K562 (cell line): ENCODE measurements at regions not wholly inside any gene's neighbourhood (a gene's known extent, or its start where the extent isn't known, plus 50 kb on each side); places are given as distances from the start of the nearest gene placed in this dataset.
A peak's percentile ranks its signal among the peaks of the same experiment; 100 is the strongest.

Experiments
- DDX20 ChIP-seq: fragments of 450-650 bp; IDR thresholded peaks from 2 replicates; pipeline ENCODE4 v1.6.1; 2016; ENCODE audit warnings: missing genetic modification characterization, low read depth, mild to moderate bottlenecking, missing compliant biosample characterization, moderate library complexity
- EHMT2 ChIP-seq: fragments of 450-650 bp; IDR thresholded peaks from 2 replicates; pipeline ENCODE4 v1.6.1; 2018; ENCODE audit warnings: antibody characterized with exemption
- ELF2 ChIP-seq: fragments of 250-450 bp; sonication (Bioruptor Pico); IDR thresholded peaks from 2 replicates; pipeline ENCODE4 v1.5.0; 2021; ENCODE audit warnings: mild to moderate bottlenecking
- ETV1 ChIP-seq: fragments of 450-650 bp; conservative IDR thresholded peaks from 2 replicates; pipeline ENCODE4 v1.6.1; 2016; ENCODE audit warnings: missing genetic modification characterization, control low read depth, low read depth, missing compliant biosample characterization
- MYC ChIP-seq, 2 experiments: fragments of 250-450 bp in 1 of 2; sonication (Bioruptor Pico) in 1 of 2; IDR thresholded peaks; 2 replicates each; pipeline versions ENCODE4 v1.5.1 to v1.6.1; 2012 to 2021; ENCODE audit warnings: low read depth in 2 of 2, borderline replicate concordance in 1 of 2, improper control_type of control experiment in 1 of 2, low read length in 1 of 2, mild to moderate bottlenecking in 1 of 2, moderate library complexity in 1 of 2
- NR1H2 ChIP-seq: sonication (generic); formaldehyde crosslinking; IDR thresholded peaks from 2 replicates; pipeline ENCODE4 v1.4.0; 2020; ENCODE audit warnings: mild to moderate bottlenecking, missing genetic modification reagents
- PHF8 ChIP-seq: fragments of 200-600 bp; sonication (generic); IDR thresholded peaks from 2 replicates; pipeline ENCODE4 v1.6.1; 2012; ENCODE audit warnings: mixed run types, mild to moderate bottlenecking, inconsistent platforms, low read length, moderate library complexity, borderline replicate concordance
- PREB ChIP-seq: sonication (generic); formaldehyde crosslinking; IDR thresholded peaks from 2 replicates; pipeline ENCODE4 v1.8.1; 2023; ENCODE audit warnings: mild to moderate bottlenecking, missing genetic modification reagents
- SP2 ChIP-seq: IDR thresholded peaks from 2 replicates; pipeline ENCODE4 v1.6.1; 2011; ENCODE audit warnings: mild to moderate bottlenecking, low read depth, low read length, moderate library complexity; ENCODE audit not compliant: poor library complexity, severe bottlenecking; ENCODE audit errors: extremely low read depth
- SPI1 ChIP-seq: IDR thresholded peaks from 2 replicates; pipeline ENCODE4 v1.6.1; 2011; ENCODE audit warnings: low read depth, low read length, control low read depth, borderline replicate concordance
- TCFL5 ChIP-seq: fragments of 250-450 bp; sonication (Bioruptor Pico); conservative IDR thresholded peaks from 2 replicates; pipeline ENCODE4 v1.6.1; 2021; ENCODE audit warnings: mild to moderate bottlenecking, moderate library complexity, matching md5 sums
- TRIM24 ChIP-seq, 2 experiments: fragments of 450-650 bp; IDR thresholded peaks; 2 replicates each; pipeline ENCODE4 v1.6.1; 2016
- ZBTB11 ChIP-seq, 3 experiments: fragments of 200-800 bp in 1 of 3; fragments of 250-450 bp in 1 of 3; fragments of 450-650 bp in 1 of 3; sonication (Bioruptor Pico) in 1 of 3; sonication (Bioruptor generic) in 1 of 3; formaldehyde crosslinking in 1 of 3; IDR thresholded peaks; 2 replicates each; pipeline versions ENCODE4 v1.6.1 to v1.8.0; 2016 to 2022; ENCODE audit warnings: mild to moderate bottlenecking in 2 of 3, missing genetic modification characterization in 2 of 3, missing compliant biosample characterization in 1 of 3, moderate library complexity in 1 of 3
- ZMIZ1 ChIP-seq, 2 experiments: fragments of 150-350 bp in 1 of 2; IDR thresholded peaks; 2 replicates each; pipeline ENCODE4 v1.6.1; 2012 to 2016; ENCODE audit warnings: low read depth in 2 of 2, low read length in 2 of 2, mild to moderate bottlenecking in 1 of 2, moderate library complexity in 1 of 2
- ZNF165 ChIP-seq: fragments of 250-450 bp; sonication (Bioruptor Pico); IDR thresholded peaks from 2 replicates; pipeline ENCODE4 v1.4.0; 2020; ENCODE audit warnings: borderline replicate concordance
- ZNF175 ChIP-seq: fragments of 200-800 bp; sonication (Bioruptor generic); IDR thresholded peaks from 2 replicates; pipeline ENCODE4 v1.6.1; 2016; ENCODE audit warnings: low read depth, mild to moderate bottlenecking, missing genetic modification characterization, missing compliant biosample characterization
- ZNF695 ChIP-seq: fragments of 450-650 bp; formaldehyde crosslinking; IDR thresholded peaks from 2 replicates; pipeline ENCODE4 v1.4.0; 2020; ENCODE audit warnings: mild to moderate bottlenecking, moderate library complexity
- ZNF785 ChIP-seq: fragments of 250-450 bp; sonication (Bioruptor Pico); IDR thresholded peaks from 2 replicates; pipeline ENCODE4 v1.4.0; 2020; ENCODE audit warnings: mild to moderate bottlenecking

- TF ChIP-seq ZBTB11 (CRISPR knock-in tag; IDR thresholded peaks at IDR 0.05) (no peak), ZNF785 (no peak), EHMT2 (no peak), SPI1 (no peak), DDX20 (tag) (no peak), ETV1 (tag) (no peak), PREB (CRISPR knock-in tag) (no peak), TRIM24 (IDR thresholded peaks at IDR 0.05) (peak; percentile 11 to 70; a peak in 2 of 4 replicates), ZNF165 (CRISPR knock-in tag) (no peak), ZNF175 (CRISPR knock-in tag) (0 out of 2 replicates have a peak, but pooled peaks have one; percentile 37), PHF8 (no peak), ZNF695 (CRISPR knock-in tag) (no peak), ZMIZ1 (IDR thresholded peaks at IDR 0.05; ENCODE audit: low read depth in 2 of 2, low read length in 2 of 2) (no peak), SP2 (no peak), NR1H2 (CRISPR knock-in tag) (no peak), TCFL5 (no peak), MYC (IDR thresholded peaks at IDR 0.05; ENCODE audit: low read depth, low read length) (0 out of 2 replicates have a peak, but pooled peaks have one; percentile 34), MYC (CRISPR knock-in tag; IDR thresholded peaks at IDR 0.05; ENCODE audit: borderline replicate concordance, low read depth) (no peak), ELF2 (CRISPR knock-in tag) (0 out of 2 replicates have a peak, but pooled peaks have one; percentile 30)
Measured at GRCh38 chr3:195003006-195003892, 267.7 kb downstream of the XXYLT1 start (continued).
